Activated naive CD8-positive, alpha-beta T cell (primary cell): ENCODE measurements at regions not wholly inside any gene's neighbourhood (a gene's known extent, or its start where the extent isn't known, plus 50 kb on each side); places are given as distances from the start of the nearest gene placed in this dataset.

Experiments
- H3K27ac Mint-ChIP-seq: one replicate; pipeline ENCODE4 v1.8.0; 2021; ENCODE audit warnings: mixed read lengths
- H3K27me3 Mint-ChIP-seq: one replicate; pipeline ENCODE4 v1.8.0; 2021; ENCODE audit warnings: mixed read lengths
- H3K36me3 Mint-ChIP-seq: one replicate; pipeline ENCODE4 v1.8.0; 2021; ENCODE audit warnings: mixed read lengths
- H3K4me1 Mint-ChIP-seq: one replicate; pipeline ENCODE4 v1.8.0; 2021; ENCODE audit warnings: low read depth, mixed read lengths
- H3K4me3 Mint-ChIP-seq: one replicate; pipeline ENCODE4 v1.8.0; 2021; ENCODE audit warnings: mild to moderate bottlenecking, mixed read lengths
- H3K9me3 Mint-ChIP-seq: one replicate; pipeline ENCODE4 v1.8.0; 2021; ENCODE audit warnings: low read depth, mixed read lengths

DNA sequence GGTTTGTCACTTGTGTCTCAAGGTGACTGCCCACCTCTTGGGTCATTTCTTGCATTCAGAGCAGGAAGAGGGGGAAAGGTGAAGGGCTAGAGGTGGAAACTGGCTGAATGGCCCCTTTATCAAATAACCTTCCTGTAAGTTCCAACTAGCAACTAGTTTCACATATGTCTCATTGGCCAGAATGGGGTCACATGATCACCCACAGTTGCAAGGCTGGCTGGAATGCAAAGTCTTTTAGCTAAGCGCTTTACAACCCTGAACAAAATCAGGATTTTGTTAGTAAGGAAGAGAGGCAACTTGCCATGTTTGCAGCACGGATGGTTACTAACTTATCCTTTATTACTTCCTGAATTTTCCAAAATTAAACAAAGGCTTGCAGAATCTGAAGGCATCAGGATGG is 156.3 kb downstream of the EMX2 start:
- Mint-ChIP-seq H3K36me3 (no peaks in the 10 kb centered on the region), H3K9me3 (no peaks in the 10 kb centered on the region), H3K27me3 (peaks cover 4% of the 10 kb centered on the region), H3K27ac (no peak overlapping the region), H3K4me1 (no peaks in the 10 kb centered on the region), H3K4me3 (no peak overlapping the region)

DNA sequence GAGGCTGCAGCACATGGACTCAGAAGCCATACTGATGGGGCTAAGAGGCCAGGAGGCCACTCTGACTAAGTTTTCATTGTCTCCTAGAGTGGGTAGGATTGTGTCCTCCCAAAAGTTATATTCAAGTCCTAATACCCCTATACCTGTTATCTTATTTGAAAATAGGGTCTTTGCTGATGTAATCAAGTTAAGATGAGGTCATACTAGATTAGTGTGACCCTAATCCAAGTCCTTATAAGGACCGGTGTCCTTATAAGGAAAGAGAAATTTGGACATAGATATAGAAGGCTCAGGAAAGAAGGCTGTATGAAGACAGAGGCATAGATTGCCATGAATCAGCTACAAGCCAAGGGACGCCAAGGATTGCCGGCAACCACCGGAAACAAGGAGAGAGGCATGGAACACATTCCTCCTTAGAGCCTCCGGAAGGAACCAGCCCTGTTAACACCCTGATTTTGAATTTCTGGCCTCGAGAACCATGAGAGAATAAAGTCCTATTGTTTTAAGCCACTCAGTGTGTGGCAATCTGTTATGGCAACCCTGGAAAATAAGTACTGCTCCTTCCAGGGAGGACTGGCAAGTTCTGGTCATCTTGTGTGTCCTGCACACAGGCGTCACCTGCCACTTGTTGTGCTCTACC is 157.0 kb downstream of the EMX2 start:
- no peak overlapping the region for H3K4me3 Mint-ChIP-seq
- H3K27me3 Mint-ChIP-seq = peaks cover 4% of the 10 kb centered on the region
- no peaks in the 10 kb centered on the region for H3K36me3 Mint-ChIP-seq
- no peaks in the 10 kb centered on the region for H3K4me1 Mint-ChIP-seq
- no peaks in the 10 kb centered on the region for H3K9me3 Mint-ChIP-seq
- H3K27ac Mint-ChIP-seq = no peak overlapping the region

DNA sequence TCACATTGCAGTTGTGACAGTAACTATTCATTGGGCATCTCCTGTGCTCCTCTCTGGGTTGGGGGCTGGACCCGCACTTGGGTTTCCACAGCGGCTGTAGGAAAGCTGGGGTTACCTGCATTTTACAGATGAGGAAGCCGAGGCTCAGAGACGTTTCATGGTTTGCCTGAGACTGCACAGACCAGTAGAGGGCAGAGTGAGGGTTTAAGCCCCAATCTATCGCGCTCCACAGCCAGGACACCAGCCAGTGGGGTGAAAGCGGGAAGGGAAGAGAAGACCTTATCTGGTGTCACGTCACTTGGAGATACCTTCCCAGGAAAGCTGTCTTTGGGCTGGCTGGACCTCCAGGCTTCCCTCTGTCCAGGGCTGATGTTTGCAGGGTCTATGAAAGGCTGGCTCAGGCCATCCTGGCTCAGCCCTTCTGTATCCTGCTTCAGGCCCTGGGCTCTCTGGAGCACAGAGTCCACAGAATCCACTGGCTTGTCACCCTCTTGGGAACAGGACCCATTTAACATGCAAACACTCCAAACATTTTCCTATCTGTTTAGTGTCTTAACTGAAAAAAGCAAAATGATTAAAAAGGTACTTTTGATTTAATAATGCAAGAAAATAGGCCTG is 167.7 kb downstream of the EMX2 start:
- no peaks in the 10 kb centered on the region for H3K9me3 Mint-ChIP-seq
- no peak overlapping the region for H3K4me3 Mint-ChIP-seq
- H3K27ac Mint-ChIP-seq = no peak overlapping the region
- H3K27me3 Mint-ChIP-seq = peaks cover 15% of the 10 kb centered on the region
- H3K4me1 Mint-ChIP-seq = no peaks in the 10 kb centered on the region
- no peaks in the 10 kb centered on the region for H3K36me3 Mint-ChIP-seq

DNA sequence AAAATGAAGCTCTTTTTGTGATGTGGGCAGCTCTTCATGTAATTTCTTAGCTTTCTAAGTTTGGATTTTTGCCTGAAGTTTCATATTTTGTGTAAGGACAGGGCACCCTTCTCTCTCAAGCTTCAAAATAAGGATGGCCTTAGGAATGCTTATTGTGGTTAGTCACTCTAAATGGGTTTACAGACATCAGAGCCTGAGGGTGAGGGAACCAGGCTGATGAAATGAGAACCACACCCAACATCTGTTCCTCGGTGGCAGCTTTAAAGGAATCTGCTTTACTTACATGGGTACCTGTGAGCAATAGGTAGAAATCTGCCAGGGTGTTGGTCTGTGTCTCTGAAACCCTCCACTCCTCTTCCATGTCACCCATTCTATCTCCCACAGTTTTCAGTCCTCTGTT is 174.3 kb downstream of the EMX2 start:
- no peaks in the 10 kb centered on the region for H3K36me3 Mint-ChIP-seq
- H3K4me1 Mint-ChIP-seq = no peaks in the 10 kb centered on the region
- H3K27me3 Mint-ChIP-seq = peaks cover 13% of the 10 kb centered on the region
- H3K4me3 Mint-ChIP-seq = no peak overlapping the region
- H3K27ac Mint-ChIP-seq = no peak overlapping the region
- H3K9me3 Mint-ChIP-seq = no peaks in the 10 kb centered on the region

DNA sequence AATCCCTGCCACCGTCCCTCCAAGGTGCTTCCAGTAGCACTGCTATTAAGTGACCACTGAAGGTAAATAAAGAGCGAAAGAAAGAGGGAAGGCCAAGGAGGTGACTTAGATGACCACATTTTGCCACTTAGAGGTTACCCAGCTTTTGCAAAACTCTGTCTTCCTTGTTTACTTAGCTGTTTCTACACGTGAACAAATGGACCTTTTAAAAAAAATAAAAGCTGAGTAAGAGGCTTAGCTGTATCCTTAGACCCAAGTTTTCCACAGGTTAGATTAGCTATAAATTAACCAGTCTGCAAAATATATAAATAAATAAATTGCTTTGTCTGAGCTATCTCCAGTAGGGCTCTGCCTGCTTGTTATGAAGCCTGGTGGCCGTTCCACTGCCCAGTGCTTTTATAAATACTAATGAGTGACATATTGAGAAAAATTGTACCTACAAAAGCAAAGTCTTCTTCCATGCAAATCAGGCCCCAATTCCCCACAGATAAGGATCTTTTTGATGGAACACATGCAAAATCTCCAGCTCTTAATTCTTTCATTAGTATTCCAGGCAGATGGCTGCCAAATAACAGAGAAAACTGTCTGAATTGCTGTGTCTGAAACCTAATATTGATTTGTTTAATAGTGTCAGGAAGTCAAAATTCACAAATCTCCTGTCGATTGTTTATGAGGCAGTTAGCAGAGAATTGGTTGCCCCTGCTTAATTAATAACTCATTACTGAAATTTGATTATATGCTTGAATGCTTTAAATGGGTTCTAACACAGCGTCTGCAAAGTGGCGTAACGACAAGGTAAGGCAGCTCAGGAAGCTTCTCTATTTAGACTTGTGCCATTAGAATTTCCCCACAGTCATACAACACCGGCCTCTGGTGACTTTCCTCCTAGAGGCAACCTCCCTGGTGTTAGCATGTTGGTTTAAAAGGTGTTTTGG is 176.7 kb downstream of the EMX2 start:
- no peaks in the 10 kb centered on the region for H3K4me1 Mint-ChIP-seq
- no peak overlapping the region for H3K27ac Mint-ChIP-seq
- no peak overlapping the region for H3K4me3 Mint-ChIP-seq
- H3K36me3 Mint-ChIP-seq = no peaks in the 10 kb centered on the region
- no peaks in the 10 kb centered on the region for H3K9me3 Mint-ChIP-seq
- peaks cover 9% of the 10 kb centered on the region for H3K27me3 Mint-ChIP-seq

DNA sequence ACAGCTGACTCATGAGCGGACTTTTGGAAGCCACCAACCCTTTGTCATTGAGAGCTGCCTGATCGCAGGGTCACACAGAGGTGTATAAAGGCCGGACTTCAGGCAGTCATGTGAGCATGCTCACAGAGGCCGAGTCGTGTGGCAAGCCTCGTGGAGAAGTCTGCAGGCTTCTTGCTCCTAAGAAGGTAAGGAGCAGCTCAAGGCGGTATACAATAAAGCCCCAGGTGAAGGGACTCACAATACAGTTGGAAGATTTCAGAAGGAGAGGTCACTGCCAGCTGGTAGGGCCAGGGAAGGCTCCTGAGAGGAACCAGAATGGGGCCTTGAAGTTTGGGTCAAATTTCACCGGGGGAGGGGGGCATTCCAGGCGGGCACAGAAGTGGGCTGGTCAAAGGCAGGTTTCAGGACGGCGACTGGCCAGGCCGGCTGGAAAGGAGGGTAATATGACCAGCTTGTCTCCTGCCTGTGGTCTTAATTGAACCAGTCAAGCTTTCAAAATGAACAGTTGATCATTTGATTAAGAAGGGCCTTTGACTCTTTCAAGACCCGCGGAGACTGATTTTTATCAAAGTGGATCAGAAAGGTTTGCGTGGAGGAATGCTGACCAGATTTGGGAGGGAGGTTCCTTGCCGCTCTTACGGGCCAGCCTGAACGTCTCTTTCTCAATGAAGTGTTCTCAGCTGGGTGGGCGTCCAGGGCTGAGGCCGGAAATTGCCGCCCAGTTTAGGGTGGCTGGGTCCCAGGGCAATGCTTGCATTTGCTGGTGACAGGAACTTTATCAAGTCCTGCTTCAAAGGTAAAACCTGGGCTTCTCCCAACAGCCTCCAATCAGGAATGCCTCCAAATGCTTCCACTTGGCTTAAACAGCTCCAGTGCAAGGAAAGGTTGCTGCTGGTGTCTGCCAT is 178.6 kb downstream of the EMX2 start:
- Mint-ChIP-seq H3K27me3 (peaks cover 13% of the 10 kb centered on the region), H3K27ac (no peak overlapping the region)

DNA sequence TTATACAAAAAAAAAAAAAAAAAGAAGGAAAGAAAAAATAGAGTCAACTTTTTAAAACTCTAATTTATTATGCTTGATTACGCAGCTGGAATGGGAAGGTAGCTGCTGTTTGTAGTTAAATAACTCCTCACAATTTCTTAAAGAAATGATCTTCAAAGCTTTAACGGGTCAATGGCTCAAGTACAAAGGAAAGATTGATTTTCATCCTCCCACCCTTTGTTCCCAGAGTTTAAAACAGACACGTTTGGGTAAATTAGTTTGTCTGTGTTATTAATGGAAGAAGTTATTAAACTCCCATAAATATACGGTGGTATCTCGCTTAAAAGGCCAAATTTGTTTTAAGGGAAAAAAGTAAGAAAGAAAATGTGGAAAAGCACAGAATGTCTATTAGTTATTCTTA is 179.3 kb downstream of the EMX2 start:
- Mint-ChIP-seq H3K4me1 (no peaks in the 10 kb centered on the region), H3K27me3 (peaks cover 13% of the 10 kb centered on the region), H3K9me3 (no peaks in the 10 kb centered on the region), H3K36me3 (no peaks in the 10 kb centered on the region), H3K4me3 (no peak overlapping the region), H3K27ac (no peak overlapping the region)

More for the DNA sequence above, 178.6 kb downstream of the EMX2 start:
- Mint-ChIP-seq H3K4me1 (no peaks in the 10 kb centered on the region), H3K9me3 (no peaks in the 10 kb centered on the region), H3K4me3 (no peak overlapping the region), H3K36me3 (no peaks in the 10 kb centered on the region)

DNA sequence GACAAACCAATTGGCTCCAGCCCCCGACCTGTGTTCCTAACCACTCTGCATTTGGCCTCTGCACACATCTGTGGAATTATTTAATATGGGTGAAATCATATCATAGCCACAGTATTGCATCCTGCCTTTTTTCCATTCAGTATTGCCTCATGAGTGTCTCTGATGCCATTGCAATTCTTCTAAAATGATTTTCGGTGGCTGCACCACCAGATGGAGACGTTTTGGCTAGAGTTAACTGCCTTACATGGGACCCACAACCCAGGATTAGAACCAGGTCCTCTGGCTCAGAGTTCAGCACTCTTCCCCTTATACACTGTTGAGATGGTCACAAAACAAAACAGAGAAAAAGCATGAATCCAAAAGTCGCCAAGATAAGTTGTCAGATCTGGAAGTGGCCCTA is 180.8 kb downstream of the EMX2 start:
- H3K4me1 Mint-ChIP-seq = no peaks in the 10 kb centered on the region
- no peaks in the 10 kb centered on the region for H3K36me3 Mint-ChIP-seq
- H3K4me3 Mint-ChIP-seq = no peak overlapping the region
- H3K27me3 Mint-ChIP-seq = peaks cover 14% of the 10 kb centered on the region
- no peak overlapping the region for H3K27ac Mint-ChIP-seq
- H3K9me3 Mint-ChIP-seq = no peaks in the 10 kb centered on the region

DNA sequence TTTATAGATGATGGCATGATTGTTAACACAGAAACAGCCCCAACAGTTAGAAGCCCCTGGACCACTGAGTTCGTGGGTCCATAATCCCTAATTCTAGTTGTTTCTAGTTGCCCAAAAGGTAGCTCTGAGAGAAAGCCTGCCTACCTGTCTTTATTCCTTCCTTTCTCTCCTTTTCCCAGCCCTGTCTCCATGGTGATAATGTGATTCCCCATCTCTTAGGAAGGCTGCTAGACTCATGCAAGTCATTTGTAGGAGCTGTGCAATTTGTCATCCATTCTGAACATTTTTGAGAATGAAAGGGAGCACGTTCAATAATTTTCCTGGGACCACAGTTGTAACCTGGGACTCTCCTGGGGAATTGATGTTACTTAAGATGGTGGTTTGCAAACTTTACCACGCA is 183.4 kb downstream of the EMX2 start:
- Mint-ChIP-seq H3K36me3 (no peaks in the 10 kb centered on the region), H3K9me3 (no peaks in the 10 kb centered on the region), H3K27ac (no peak overlapping the region), H3K27me3 (peaks cover 16% of the 10 kb centered on the region), H3K4me3 (no peak overlapping the region), H3K4me1 (no peaks in the 10 kb centered on the region)

DNA sequence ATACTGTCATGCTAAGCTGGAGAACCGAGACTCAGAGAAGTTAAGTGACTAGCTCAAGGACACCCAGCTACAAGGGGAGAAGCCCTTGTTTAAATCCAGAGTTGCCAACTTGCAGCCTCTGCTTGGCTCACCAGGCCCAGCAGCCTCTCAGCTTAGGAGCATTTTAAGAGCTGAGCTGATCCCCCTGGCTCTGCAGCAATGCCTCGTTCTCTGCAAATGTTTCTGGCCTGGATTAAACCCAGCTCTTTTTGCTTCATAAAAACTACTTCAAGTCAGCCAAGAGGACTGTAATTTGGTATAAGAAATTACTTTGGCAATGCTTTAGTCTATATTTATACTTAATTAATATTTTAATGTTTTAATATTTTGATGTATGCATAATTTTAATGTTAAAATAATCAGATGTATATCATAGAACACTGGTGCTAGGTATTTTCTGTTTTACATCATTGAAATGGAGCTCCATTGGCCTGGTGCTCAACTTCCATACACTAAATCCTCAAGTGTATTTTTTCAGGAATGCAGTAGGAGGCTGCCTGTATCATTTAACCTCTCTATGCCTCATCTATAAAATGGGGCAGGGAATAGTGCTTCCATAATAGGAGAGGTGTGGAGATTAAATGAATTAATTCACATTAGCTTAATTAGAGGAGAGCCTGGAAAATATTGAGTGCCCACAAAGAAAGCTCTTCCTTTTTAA is 184.2 kb downstream of the EMX2 start:
- Mint-ChIP-seq H3K4me3 (no peak overlapping the region), H3K4me1 (no peaks in the 10 kb centered on the region), H3K27me3 (peaks cover 23% of the 10 kb centered on the region), H3K9me3 (no peaks in the 10 kb centered on the region), H3K36me3 (no peaks in the 10 kb centered on the region), H3K27ac (no peak overlapping the region)

DNA sequence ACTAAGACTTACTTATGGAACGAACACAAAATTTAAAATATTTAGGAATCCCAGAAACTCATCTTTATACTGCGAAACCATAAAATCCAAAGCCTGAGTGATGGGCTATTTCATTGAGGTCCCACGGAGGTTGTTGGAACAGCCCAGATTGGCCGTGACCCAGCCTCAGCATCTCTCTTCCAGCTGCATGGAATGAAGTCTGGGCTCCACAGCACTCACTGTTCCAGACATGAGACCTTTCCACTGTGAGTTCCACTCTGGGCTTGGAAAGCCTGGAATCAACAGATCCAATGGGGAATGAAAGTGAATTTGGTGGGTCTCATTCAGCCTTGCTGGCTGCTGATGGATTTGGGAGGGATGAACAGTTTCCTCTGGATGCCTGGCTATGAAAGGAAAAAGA is 184.9 kb downstream of the EMX2 start:
- Mint-ChIP-seq H3K36me3 (no peaks in the 10 kb centered on the region), H3K9me3 (no peaks in the 10 kb centered on the region)

DNA sequence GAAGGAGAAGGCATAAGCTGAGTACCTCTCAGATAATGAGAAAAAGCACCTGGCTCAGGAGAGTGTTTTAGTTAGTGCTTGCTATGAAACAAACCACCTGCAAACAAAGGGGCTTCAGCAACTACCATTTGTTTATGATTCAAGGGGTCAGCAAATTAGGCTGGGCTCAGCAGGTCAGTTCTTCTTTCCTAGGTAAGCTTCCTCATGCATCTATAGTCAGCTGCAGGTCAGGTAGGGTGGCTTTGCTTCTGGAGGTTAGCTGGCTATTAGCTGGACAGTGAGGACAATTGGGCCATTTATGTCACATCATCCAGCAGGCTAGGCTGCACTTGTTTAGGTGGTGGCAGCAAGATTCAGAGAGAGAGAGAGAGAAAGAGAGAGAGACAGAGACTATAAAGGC is 185.5 kb downstream of the EMX2 start:
- peaks cover 26% of the 10 kb centered on the region for H3K27me3 Mint-ChIP-seq
- no peak overlapping the region for H3K4me3 Mint-ChIP-seq
- no peaks in the 10 kb centered on the region for H3K9me3 Mint-ChIP-seq
- no peak overlapping the region for H3K27ac Mint-ChIP-seq
- no peaks in the 10 kb centered on the region for H3K4me1 Mint-ChIP-seq
- no peaks in the 10 kb centered on the region for H3K36me3 Mint-ChIP-seq

More for the DNA sequence above, 184.9 kb downstream of the EMX2 start:
- Mint-ChIP-seq H3K27me3 (peaks cover 26% of the 10 kb centered on the region), H3K27ac (no peak overlapping the region), H3K4me3 (no peak overlapping the region), H3K4me1 (no peaks in the 10 kb centered on the region)

DNA sequence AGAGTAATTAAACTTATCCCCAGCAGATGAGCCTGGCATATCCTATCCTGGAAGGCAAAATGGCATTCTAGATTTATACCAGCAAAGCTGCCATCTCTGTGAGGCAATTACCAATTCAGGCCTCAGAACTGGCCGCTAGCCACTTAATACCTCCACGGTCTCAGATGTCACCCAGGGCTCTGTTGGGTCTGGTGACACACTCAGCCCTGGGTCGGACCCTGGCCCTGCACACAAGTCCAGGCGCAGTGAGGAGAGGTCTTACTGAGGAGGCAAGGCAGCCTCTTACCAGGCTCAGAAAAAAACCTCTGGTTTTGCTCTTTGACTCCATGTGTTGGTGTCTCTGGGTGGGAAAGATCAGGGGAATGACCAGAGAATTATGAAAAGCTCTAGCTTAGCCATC is 186.6 kb downstream of the EMX2 start:
- Mint-ChIP-seq H3K4me3 (no peak overlapping the region), H3K4me1 (no peaks in the 10 kb centered on the region), H3K9me3 (no peaks in the 10 kb centered on the region), H3K36me3 (no peaks in the 10 kb centered on the region), H3K27me3 (peaks cover 25% of the 10 kb centered on the region), H3K27ac (no peak overlapping the region)

DNA sequence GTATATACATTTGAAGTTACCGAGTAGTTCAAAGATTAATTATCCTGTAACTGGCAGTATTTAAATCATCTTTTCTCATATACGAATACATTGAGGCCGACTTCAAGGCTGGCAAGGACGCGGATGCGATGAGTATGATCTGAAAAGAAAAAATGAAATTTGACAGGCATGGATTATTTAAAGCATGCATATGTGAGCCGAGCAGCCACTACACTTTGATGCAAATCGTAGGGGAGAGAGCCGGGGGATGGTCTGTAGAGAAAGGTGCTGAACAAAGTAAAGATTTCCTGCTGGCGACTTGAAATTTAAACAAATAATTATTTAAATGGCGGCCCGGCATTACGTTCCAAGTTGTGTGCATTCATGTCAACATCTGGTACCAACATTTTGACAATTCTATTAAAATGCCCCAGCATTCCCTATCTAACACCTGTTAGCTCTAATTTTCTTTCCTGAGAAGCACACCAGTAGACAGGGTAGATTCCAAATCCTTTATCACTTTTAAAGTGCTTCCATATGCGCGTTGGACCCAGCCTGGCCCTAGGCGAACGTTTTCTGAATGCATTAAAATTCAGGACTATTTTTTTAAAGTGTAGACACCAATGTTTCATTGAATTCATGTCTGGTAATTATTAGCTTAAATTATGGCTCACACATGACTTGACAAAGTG is 188.7 kb downstream of the EMX2 start:
- Mint-ChIP-seq H3K27ac (no peak overlapping the region), H3K27me3 (peaks cover 29% of the 10 kb centered on the region), H3K4me1 (no peaks in the 10 kb centered on the region), H3K4me3 (no peak overlapping the region), H3K9me3 (no peaks in the 10 kb centered on the region), H3K36me3 (no peaks in the 10 kb centered on the region)
